GM23248 (cell line): ENCODE measurements at regions not wholly inside any gene's neighbourhood (a gene's known extent, or its start where the extent isn't known, plus 50 kb on each side); places are given as distances from the start of the nearest gene placed in this dataset.
A peak's percentile ranks its signal among the peaks of the same experiment; 100 is the strongest.

ENCODE experiments used
- DNase-seq: peaks from one replicate; pipeline ENCODE4 v3.0.0-alpha.2; 2015
- H2AFZ ChIP-seq: fragments of 200-600 bp; sonication (generic); 2 replicates; pipeline ENCODE4 v1.6.1; 2016; ENCODE audit warnings: antibody characterized with exemption
- H3F3A ChIP-seq: fragments of 200-600 bp; sonication (generic); 2 replicates; pipeline ENCODE4 v1.6.1; 2016; ENCODE audit warnings: mild to moderate bottlenecking, antibody characterized with exemption, mixed run types; ENCODE audit not compliant: insufficient read depth
- H3K27ac ChIP-seq: fragments of 200-600 bp; sonication (generic); 2 replicates; pipeline ENCODE4 v1.5.1; 2016; ENCODE audit warnings: mild to moderate bottlenecking
- H3K27me3 ChIP-seq: fragments of 200-600 bp; sonication (generic); replicated peaks from 2 replicates; pipeline ENCODE4 v1.6.1; 2016; ENCODE audit warnings: mild to moderate bottlenecking; ENCODE audit not compliant: insufficient read depth
- H3K36me3 ChIP-seq: fragments of 200-600 bp; sonication (generic); 2 replicates; pipeline ENCODE4 v1.6.1; 2016; ENCODE audit warnings: low read depth, mild to moderate bottlenecking
- H3K4me1 ChIP-seq: fragments of 200-600 bp; sonication (generic); 2 replicates; pipeline ENCODE4 v1.6.1; 2016; ENCODE audit warnings: mild to moderate bottlenecking; ENCODE audit not compliant: insufficient read depth
- H3K4me2 ChIP-seq: fragments of 200-600 bp; sonication (generic); one replicate; pipeline ENCODE4 v1.6.1; 2016; ENCODE audit warnings: mild to moderate bottlenecking; ENCODE audit not compliant: unreplicated experiment
- H3K4me3 ChIP-seq: fragments of 200-600 bp; sonication (generic); 2 replicates; pipeline ENCODE4 v1.5.1; 2016; ENCODE audit warnings: mild to moderate bottlenecking
- H3K79me2 ChIP-seq: fragments of 200-600 bp; sonication (generic); 2 replicates; pipeline ENCODE4 v1.6.1; 2016; ENCODE audit warnings: mild to moderate bottlenecking; ENCODE audit not compliant: insufficient read depth
- H3K9ac ChIP-seq: fragments of 200-600 bp; sonication (generic); 2 replicates; pipeline ENCODE4 v1.6.1; 2016; ENCODE audit warnings: mild to moderate bottlenecking
- H3K9me2 ChIP-seq: fragments of 200-600 bp; sonication (generic); 2 replicates; pipeline ENCODE4 v1.6.1; 2016; ENCODE audit warnings: mixed run types, mild to moderate bottlenecking, moderate library complexity; ENCODE audit not compliant: insufficient read depth
- H3K9me3 ChIP-seq: fragments of 200-600 bp; sonication (generic); one replicate; pipeline ENCODE4 v1.6.1; 2017; ENCODE audit warnings: low read depth
- H4K20me1 ChIP-seq: fragments of 200-600 bp; sonication (generic); 2 replicates; pipeline ENCODE4 v1.6.0; 2016; ENCODE audit not compliant: insufficient read depth
- EZH2 ChIP-seq: fragments of 200-600 bp; sonication (generic); IDR thresholded peaks from 2 replicates; pipeline ENCODE4 v1.6.1; 2018; ENCODE audit warnings: antibody characterized with exemption, mild to moderate bottlenecking; ENCODE audit not compliant: insufficient read depth, poor library complexity, severe bottlenecking
- EZH2phosphoT487 ChIP-seq: fragments of 200-600 bp; sonication (generic); IDR thresholded peaks from 2 replicates; pipeline ENCODE4 v1.6.1; 2018; ENCODE audit warnings: antibody characterized with exemption, moderate library complexity, mild to moderate bottlenecking, low read depth; ENCODE audit not compliant: insufficient read depth
- WGBS, 2 experiments: methylation state at CpG; one replicate each; pipeline ENCODE4 v1.1.6; 2015 to 2017; ENCODE audit warnings: low lambda C conversion rate in 2 of 2, low coverage in 1 of 2; ENCODE audit errors: missing lambda C conversion rate in 2 of 2; 5-methylcytosine and 5-hydroxymethylcytosine counted together
- in situ Hi-C: fragments of 300-500 bp; cut with MboI; formaldehyde crosslinking; loops from 2 replicates; pipeline ENCODE4 v1.15.0; 2020

- Histone ChIP-seq H3K79me2 (no peaks in the 10 kb centered on the region), H3K9me3 (no peaks in the 10 kb centered on the region), H3K4me3 (no peak overlapping the region), H3K4me1 (peaks cover 4% of the 10 kb centered on the region; the same call in 1 of the 2 replicates), H4K20me1 (no peaks in the 10 kb centered on the region), H3K9ac (no peak overlapping the region), H3K4me2 (no peak overlapping the region), H3K36me3 (no peaks in the 10 kb centered on the region), H3F3A (no peaks in the 10 kb centered on the region), H2AFZ (no peak overlapping the region), H3K27me3 (no peaks in the 10 kb centered on the region), H3K9me2 (no peaks in the 10 kb centered on the region), H3K27ac (no peak overlapping the region)
- in situ Hi-C loops: no loop called here
- 61 to 66% methylated on average over 15 of the region's 15 CpGs for WGBS, 2 experiments
- TF ChIP-seq EZH2phosphoT487 (no peak), EZH2 (no peak)
- DNase-seq: no peak
These were observed 166.1 kb upstream of the TCERG1L start for GRCh38 chr10:131477457-131478121.

GRCh38 chr10:131478377-131478989, 167.0 kb upstream of the TCERG1L start:
- in situ Hi-C loops: no loop called here
- Histone ChIP-seq H4K20me1 (no peaks in the 10 kb centered on the region), H3F3A (no peaks in the 10 kb centered on the region), H3K9me2 (no peaks in the 10 kb centered on the region), H3K4me1 (peaks cover 4% of the 10 kb centered on the region; the same call in 1 of the 2 replicates), H3K9me3 (no peaks in the 10 kb centered on the region), H3K4me3 (no peak overlapping the region), H3K9ac (no peak overlapping the region), H3K27me3 (no peaks in the 10 kb centered on the region), H3K4me2 (no peak overlapping the region), H2AFZ (no peak overlapping the region), H3K27ac (no peak overlapping the region), H3K79me2 (no peaks in the 10 kb centered on the region), H3K36me3 (no peaks in the 10 kb centered on the region)
- TF ChIP-seq EZH2: no peak
- TF ChIP-seq EZH2phosphoT487: no peak
- no peak for DNase-seq
- WGBS, 2 experiments: 59 to 74% methylated on average over 6 of the region's 6 CpGs

GRCh38 chr10:131480066-131480465, 168.5 kb upstream of the TCERG1L start:
- Histone ChIP-seq H3K27me3 (no peaks in the 10 kb centered on the region), H4K20me1 (no peaks in the 10 kb centered on the region), H3K27ac (no peak overlapping the region), H3K79me2 (no peaks in the 10 kb centered on the region), H3K9me2 (no peaks in the 10 kb centered on the region), H3F3A (no peaks in the 10 kb centered on the region), H3K9me3 (no peaks in the 10 kb centered on the region), H3K4me3 (no peak overlapping the region), H2AFZ (no peak overlapping the region), H3K4me1 (0 out of 2 replicates have a peak, but pooled peaks cover 4% of the 10 kb centered on the region), H3K36me3 (no peaks in the 10 kb centered on the region), H3K9ac (no peak overlapping the region), H3K4me2 (no peak overlapping the region)
- peak; percentile 52 for DNase-seq
- TF ChIP-seq EZH2phosphoT487 (no peak), EZH2 (no peak)
- WGBS, 2 experiments: 8 to 9% methylated on average over 3 of the region's 3 CpGs
- in situ Hi-C loops: no loop called here

- TF ChIP-seq EZH2phosphoT487 (no peak), EZH2 (no peak)
- Histone ChIP-seq H3K4me2 (no peak overlapping the region), H3K36me3 (no peaks in the 10 kb centered on the region), H3K27me3 (no peaks in the 10 kb centered on the region), H4K20me1 (no peaks in the 10 kb centered on the region), H3K9ac (no peak overlapping the region), H3K4me1 (peaks cover 11% of the 10 kb centered on the region), H3F3A (peaks cover under 1% of the 10 kb centered on the region), H3K4me3 (no peak overlapping the region), H3K27ac (no peak overlapping the region), H3K9me3 (no peaks in the 10 kb centered on the region), H3K9me2 (no peaks in the 10 kb centered on the region), H2AFZ (no peak overlapping the region), H3K79me2 (no peaks in the 10 kb centered on the region)
- in situ Hi-C loops: no loop called here
- WGBS, 2 experiments: 7 to 9% methylated on average over 7 of the region's 7 CpGs
- DNase-seq: peak; percentile 20
These were observed 169.3 kb upstream of the TCERG1L start for GRCh38 chr10:131480861-131481260.
